Choroid plexus epithelial cell (primary cell): ENCODE measurements at regions not wholly inside any gene's neighbourhood (a gene's known extent, or its start where the extent isn't known, plus 50 kb on each side); places are given as distances from the start of the nearest gene placed in this dataset.
A peak's percentile ranks its signal among the peaks of the same experiment; 100 is the strongest.

Experiments
- DNase-seq: peaks from one replicate; pipeline ENCODE4 v3.0.0-alpha.2; 2010; ENCODE audit warnings: low read depth
- H3K4me3 ChIP-seq: 2 replicates; pipeline ENCODE4 v1.5.1; 2011; ENCODE audit warnings: low read depth, mild to moderate bottlenecking, control low read depth, low read length, moderate library complexity
- CTCF ChIP-seq: conservative IDR thresholded peaks from 2 replicates; pipeline ENCODE4 v1.5.1; 2011; ENCODE audit warnings: low read depth, mild to moderate bottlenecking, control low read depth, inconsistent platforms, low read length, moderate library complexity

- no peak overlapping the region for H3K4me3 ChIP-seq
- no peak for TF ChIP-seq CTCF
- DNase-seq = no peak
Measured at GRCh38 chr17:56648321-56648720, 54.8 kb downstream of the NOG start.

GRCh38 chr17:56648806-56649205 is 55.3 kb downstream of the NOG start:
- no peak for TF ChIP-seq CTCF
- no peak overlapping the region for H3K4me3 ChIP-seq
- DNase-seq = no peak

GRCh38 chr17:56652628-56653027 is 59.1 kb downstream of the NOG start:
- TF ChIP-seq CTCF = no peak
- no peak for DNase-seq
- no peak overlapping the region for H3K4me3 ChIP-seq

GRCh38 chr17:56653877-56654276 is 60.4 kb downstream of the NOG start:
- TF ChIP-seq CTCF = peak; percentile 58
- no peak overlapping the region for H3K4me3 ChIP-seq
- peak; percentile 55 for DNase-seq

- no peak for TF ChIP-seq CTCF
- H3K4me3 ChIP-seq = no peak overlapping the region
- no peak for DNase-seq
Measured at GRCh38 chr17:56656701-56657327, 63.3 kb downstream of the NOG start.

- DNase-seq = no peak
Measured at GRCh38 chr17:56658648-56659047, 65.1 kb downstream of the NOG start.

More at GRCh38 chr17:56658648-56659047, 65.1 kb downstream of the NOG start:
- H3K4me3 ChIP-seq = no peak overlapping the region
- no peak for TF ChIP-seq CTCF
